MCF 10A (cell line): ENCODE measurements at regions not wholly inside any gene's neighbourhood (a gene's known extent, or its start where the extent isn't known, plus 50 kb on each side); places are given as distances from the start of the nearest gene placed in this dataset.

Experiments used
- BruUV-seq: library from RNA; stranded (reverse); fragments of 400-500 nt; replicated peaks from 2 replicates; lab custom pipeline; 2021; lab: Mats Ljungman, UMichigan
- CTCF ChIA-PET: fragments of 300-600 bp; sonication (Branson Sonifier 250); formaldehyde crosslinking; extraction: SDS; loops from one replicate; lab custom pipeline; 2021; ENCODE audit warnings: antibody characterized with exemption, inconsistent platforms; lab: Yijun Ruan, JAX
- POLR2A ChIA-PET: fragments of 300-600, 350-650 bp; sonication (Branson Sonifier 250); formaldehyde crosslinking; extraction: SDS; loops from one replicate; lab custom pipeline; 2020; ENCODE audit warnings: antibody characterized with exemption, inconsistent platforms; lab: Yijun Ruan, JAX
- DNase-seq: peaks from one replicate; pipeline ENCODE4 v3.0.0-alpha.2; 2018; ENCODE audit not compliant: unreplicated experiment
- H3K27ac Mint-ChIP-seq: one replicate; pipeline ENCODE4 v1.8.0; 2022; ENCODE audit warnings: mild to moderate bottlenecking, low read depth, mixed read lengths; ENCODE audit not compliant: unreplicated experiment
- H3K27me3 Mint-ChIP-seq: one replicate; pipeline ENCODE4 v1.8.0; 2022; ENCODE audit warnings: mixed read lengths; ENCODE audit not compliant: insufficient read depth, unreplicated experiment
- H3K36me3 Mint-ChIP-seq: one replicate; pipeline ENCODE4 v1.8.0; 2022; ENCODE audit warnings: mild to moderate bottlenecking, moderate library complexity, mixed read lengths; ENCODE audit not compliant: insufficient read depth, unreplicated experiment
- H3K4me1 Mint-ChIP-seq: one replicate; pipeline ENCODE4 v1.8.0; 2022; ENCODE audit warnings: mixed read lengths; ENCODE audit not compliant: insufficient read depth, unreplicated experiment
- H3K4me3 Mint-ChIP-seq: one replicate; pipeline ENCODE4 v1.8.0; 2022; ENCODE audit warnings: mild to moderate bottlenecking, moderate library complexity, mixed read lengths; ENCODE audit not compliant: unreplicated experiment
- H3K9me3 Mint-ChIP-seq: one replicate; pipeline ENCODE4 v1.8.0; 2022; ENCODE audit warnings: mixed read lengths; ENCODE audit not compliant: unreplicated experiment
- CTCF ChIP-seq: fragments of 200-600 bp; IDR thresholded peaks from one replicate; pipeline ENCODE4 v1.8.0; 2022; ENCODE audit warnings: antibody characterized with exemption, mild to moderate bottlenecking; ENCODE audit not compliant: unreplicated experiment
- intact Hi-C: fragments of 100-400 bp; cut with micrococcal nuclease; formaldehyde crosslinking; loops from 2 replicates; pipeline ENCODE4 v1.14.1; 2022

- Mint-ChIP-seq H3K36me3 (no peaks in the 10 kb centered on the region), H3K27me3 (no peaks in the 10 kb centered on the region), H3K9me3 (no peaks in the 10 kb centered on the region), H3K27ac (no peak overlapping the region), H3K4me3 (no peak overlapping the region), H3K4me1 (no peaks in the 10 kb centered on the region)
- TF ChIP-seq CTCF, result no peak
- DNase-seq, result no peak
- POLR2A ChIA-PET, result no interaction called here
- intact Hi-C loops, result no loop called here
- CTCF ChIA-PET, result no interaction called here
- no TSS peak for BruUV-seq
Observed at GRCh38 chr1:37274486-37274885, 199.9 kb upstream of the ZC3H12A start.

- no peak overlapping the region for H3K4me3 Mint-ChIP-seq
- ChIA-PET CTCF (no interaction called here), POLR2A (no interaction called here)
- intact Hi-C loops, result no loop called here
- H3K27me3 Mint-ChIP-seq, result no peaks in the 10 kb centered on the region
- no peaks in the 10 kb centered on the region for H3K4me1 Mint-ChIP-seq
- H3K27ac Mint-ChIP-seq, result no peak overlapping the region
- BruUV-seq, result no TSS peak
- peak; percentile 8 for DNase-seq
- H3K36me3 Mint-ChIP-seq, result no peaks in the 10 kb centered on the region
- H3K9me3 Mint-ChIP-seq, result no peaks in the 10 kb centered on the region
- TF ChIP-seq CTCF, result no peak
Observed at GRCh38 chr1:37274938-37275631, 199.3 kb upstream of the ZC3H12A start.

- Mint-ChIP-seq H3K4me3 (no peak overlapping the region), H3K27me3 (no peaks in the 10 kb centered on the region), H3K36me3 (no peaks in the 10 kb centered on the region), H3K9me3 (no peaks in the 10 kb centered on the region), H3K27ac (no peak overlapping the region), H3K4me1 (no peaks in the 10 kb centered on the region)
- TF ChIP-seq CTCF, result no peak
- no TSS peak for BruUV-seq
- intact Hi-C loops, result no loop called here
- ChIA-PET POLR2A (no interaction called here), CTCF (no interaction called here)
- no peak for DNase-seq
Observed at GRCh38 chr1:37277366-37277765, 197.0 kb upstream of the ZC3H12A start.

- H3K36me3 Mint-ChIP-seq, result no peaks in the 10 kb centered on the region
- ChIA-PET POLR2A (no interaction called here), CTCF (interaction anchor here (0.7 to 0.8 kb wide), 2 partner anchors 705 to 954 kb away, joined by 3 to 4 read pairs; no protein-coding TSS in a partner anchor)
- BruUV-seq, result no TSS peak
- no peak overlapping the region for H3K4me3 Mint-ChIP-seq
- no peak overlapping the region for H3K27ac Mint-ChIP-seq
- TF ChIP-seq CTCF, result no peak
- H3K9me3 Mint-ChIP-seq, result no peaks in the 10 kb centered on the region
- no peak for DNase-seq
- no peaks in the 10 kb centered on the region for H3K27me3 Mint-ChIP-seq
- no peaks in the 10 kb centered on the region for H3K4me1 Mint-ChIP-seq
- intact Hi-C loops, result no loop called here
Observed at GRCh38 chr1:37281354-37281753, 193.0 kb upstream of the ZC3H12A start.
